ENCODE measurements at regions not wholly inside any gene's neighbourhood (a gene's known extent, or its start where the extent isn't known, plus 50 kb on each side); places are given as distances from the start of the nearest gene placed in this dataset.

DNA sequence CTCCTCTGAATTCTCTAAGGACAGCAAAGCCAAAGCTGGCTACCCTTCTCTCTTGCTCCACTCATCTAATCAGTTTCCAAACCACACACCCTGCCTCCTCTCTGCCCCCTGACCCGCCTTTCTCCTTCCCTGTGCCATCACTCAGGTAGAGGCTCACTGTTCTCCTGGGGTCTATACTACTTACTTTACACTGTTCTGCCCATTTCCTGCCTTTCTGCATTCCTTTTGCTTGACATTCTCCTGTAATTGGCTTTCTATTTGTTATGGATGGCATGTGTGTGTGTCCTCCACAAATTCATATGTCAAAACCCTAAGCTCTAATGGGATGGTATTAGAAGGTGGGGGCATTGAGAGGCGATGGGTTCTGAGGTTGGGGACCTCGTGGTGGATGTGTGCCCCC, 675.2 kb upstream of the ID2 start:
- ChIA-PET CTCF (interaction anchor here (1.2 to 1.5 kb wide), 2 partner anchors 9 to 16 kb away, joined by 3 to 4 read pairs; no protein-coding TSS in a partner anchor), POLR2A (interaction anchor here (0.6 kb wide), 1 partner anchor 227 kb away, joined by 3 read pairs; no protein-coding TSS in a partner anchor)
- TF ChIP-seq, protein P1, sequence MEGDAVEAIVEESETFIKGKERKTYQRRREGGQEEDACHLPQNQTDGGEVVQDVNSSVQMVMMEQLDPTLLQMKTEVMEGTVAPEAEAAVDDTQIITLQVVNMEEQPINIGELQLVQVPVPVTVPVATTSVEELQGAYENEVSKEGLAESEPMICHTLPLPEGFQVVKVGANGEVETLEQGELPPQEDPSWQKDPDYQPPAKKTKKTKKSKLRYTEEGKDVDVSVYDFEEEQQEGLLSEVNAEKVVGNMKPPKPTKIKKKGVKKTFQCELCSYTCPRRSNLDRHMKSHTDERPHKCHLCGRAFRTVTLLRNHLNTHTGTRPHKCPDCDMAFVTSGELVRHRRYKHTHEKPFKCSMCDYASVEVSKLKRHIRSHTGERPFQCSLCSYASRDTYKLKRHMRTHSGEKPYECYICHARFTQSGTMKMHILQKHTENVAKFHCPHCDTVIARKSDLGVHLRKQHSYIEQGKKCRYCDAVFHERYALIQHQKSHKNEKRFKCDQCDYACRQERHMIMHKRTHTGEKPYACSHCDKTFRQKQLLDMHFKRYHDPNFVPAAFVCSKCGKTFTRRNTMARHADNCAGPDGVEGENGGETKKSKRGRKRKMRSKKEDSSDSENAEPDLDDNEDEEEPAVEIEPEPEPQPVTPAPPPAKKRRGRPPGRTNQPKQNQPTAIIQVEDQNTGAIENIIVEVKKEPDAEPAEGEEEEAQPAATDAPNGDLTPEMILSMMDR (IDR thresholded peaks at IDR 0.05; ENCODE audit: insufficient read depth, low read length, missing control alignments), result no peak
- H3K4me3 ChIP-seq (ENCODE audit: low read depth, low read length), result no peak overlapping the region
- no peak for DNase-seq (ENCODE audit: low read depth, low spot score)

DNA sequence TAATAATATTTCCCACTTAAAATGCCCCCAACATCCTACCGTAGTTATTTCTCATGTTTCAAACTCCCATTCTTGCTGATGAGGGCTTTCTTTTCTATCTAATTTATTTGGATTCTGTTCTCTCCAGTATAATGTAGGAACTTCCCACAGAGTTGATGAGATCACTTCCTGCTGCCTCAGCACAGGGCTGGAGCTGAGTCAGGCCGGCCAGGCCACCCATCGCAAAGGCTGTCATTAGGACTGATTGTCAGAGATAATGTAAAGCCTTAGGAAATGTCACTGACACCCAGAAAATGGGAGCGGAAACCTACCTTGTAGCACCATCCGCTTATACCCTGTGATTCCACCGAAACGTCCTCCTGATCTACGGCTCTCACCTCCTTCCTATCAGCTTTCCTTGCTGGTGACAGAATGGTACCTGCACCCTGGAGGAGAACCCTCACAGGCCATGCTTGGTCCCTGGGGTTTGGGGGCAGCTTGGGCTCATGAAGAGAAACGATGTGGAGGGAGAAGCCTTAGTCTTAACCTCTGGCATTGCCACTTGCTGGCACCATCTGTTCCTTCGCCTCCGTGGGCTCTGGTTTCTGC, 672.8 kb upstream of the ID2 start:
- TF ChIP-seq, protein P1 (IDR thresholded peaks at IDR 0.05; ENCODE audit: insufficient read depth, low read length, missing control alignments), result no peak
- no peak for DNase-seq (ENCODE audit: low read depth, low spot score)
- CTCF ChIA-PET, result no interaction called here
- POLR2A ChIA-PET, result no interaction called here
- H3K4me3 ChIP-seq (ENCODE audit: low read depth, low read length), result no peak overlapping the region

DNA sequence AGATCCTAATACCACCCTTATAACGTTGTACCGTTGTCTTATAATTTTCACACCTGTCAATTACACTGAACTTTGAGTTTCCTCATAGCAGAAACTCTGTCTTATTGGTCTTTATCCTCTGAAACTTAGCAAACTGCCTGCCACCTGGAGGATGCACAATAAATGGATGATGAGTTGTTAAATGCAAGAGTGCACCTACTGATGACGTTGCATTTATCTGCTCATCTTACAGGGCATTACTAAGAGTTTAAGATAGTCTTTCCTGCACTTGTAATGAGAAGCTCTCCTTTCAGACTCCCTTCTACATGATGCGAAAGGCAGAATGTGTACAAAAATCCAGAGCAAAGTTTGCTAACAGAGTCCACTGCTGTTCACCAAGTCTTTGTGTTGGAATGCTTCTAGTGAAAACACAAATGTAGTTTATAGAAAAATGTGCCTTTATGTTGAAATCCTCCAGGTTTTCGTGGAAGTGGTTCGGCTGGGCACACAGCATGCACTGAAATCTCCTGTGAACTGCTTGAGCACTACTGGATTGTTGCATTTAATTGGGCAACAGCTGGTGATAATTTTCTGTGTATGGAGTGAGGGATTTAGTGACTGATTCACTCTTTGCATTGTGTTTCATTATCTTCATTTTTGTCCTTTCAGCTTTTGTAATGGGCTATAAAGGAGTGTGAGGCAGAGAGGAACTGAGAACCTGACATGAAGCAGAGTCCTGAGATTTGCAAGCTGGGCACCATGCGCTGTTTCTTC, 665.8 kb upstream of the ID2 start:
- DNase-seq (ENCODE audit: low read depth, low spot score), result no peak
- ChIA-PET CTCF (interaction anchor here (1.0 to 1.2 kb wide), 4 partner anchors 9 to 898 kb away, joined by 3 to 4 read pairs (median 4); no protein-coding TSS in a partner anchor), POLR2A (no interaction called here)
- TF ChIP-seq, protein P1 (IDR thresholded peaks at IDR 0.05; ENCODE audit: insufficient read depth, low read length, missing control alignments), result no peak
- H3K4me3 ChIP-seq (ENCODE audit: low read depth, low read length), result no peak overlapping the region

DNA sequence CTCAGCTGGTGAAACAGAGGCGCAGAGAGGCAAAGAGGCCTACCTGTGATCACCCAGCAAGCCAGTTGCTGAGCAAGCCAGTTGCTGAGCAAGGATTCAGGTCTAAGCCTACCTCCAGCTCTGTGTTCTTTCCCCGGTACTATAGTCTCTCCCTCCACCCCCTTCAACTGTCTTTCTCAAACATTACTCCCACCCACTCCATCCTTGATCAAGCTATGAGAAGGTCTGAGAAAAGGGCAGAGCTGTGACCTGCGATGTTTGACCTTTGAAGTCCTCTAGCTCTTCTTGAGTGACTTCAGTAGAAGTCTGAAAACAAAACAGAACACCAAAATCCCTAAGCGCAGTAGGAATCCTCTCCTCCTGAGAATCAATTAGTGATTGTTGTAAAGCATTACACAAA, 665.2 kb upstream of the ID2 start:
- H3K4me3 ChIP-seq (ENCODE audit: low read depth, low read length), result no peak overlapping the region
- TF ChIP-seq, protein P1 (IDR thresholded peaks at IDR 0.05; ENCODE audit: insufficient read depth, low read length, missing control alignments), result no peak
- ChIA-PET CTCF (interaction anchor here (1.0 to 1.2 kb wide), 3 partner anchors 17 to 898 kb away, joined by 3 to 4 read pairs (median 3); no protein-coding TSS in a partner anchor), POLR2A (interaction anchor here (0.6 kb wide), 1 partner anchor 13 kb away, joined by 3 read pairs; no protein-coding TSS in a partner anchor)
- DNase-seq (ENCODE audit: low read depth, low spot score), result no peak

DNA sequence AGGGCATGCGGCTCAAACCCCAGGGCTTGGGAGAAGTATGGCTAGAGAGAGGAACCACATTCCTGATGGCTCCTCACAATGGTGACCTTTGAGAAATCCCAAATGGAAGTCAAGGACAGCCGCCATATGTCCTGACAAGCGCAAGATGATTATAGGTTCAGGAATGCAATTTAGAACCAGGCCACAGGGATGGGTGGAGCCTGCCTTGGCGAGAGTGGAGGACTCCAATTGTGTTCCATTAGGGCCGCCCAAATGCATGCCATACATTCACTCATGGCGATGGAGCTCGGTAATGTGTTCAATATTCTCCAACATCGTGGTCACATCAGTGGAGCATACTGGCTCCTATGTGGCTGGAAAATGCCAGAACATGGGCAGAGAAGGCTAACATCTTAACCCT, 662.9 kb upstream of the ID2 start:
- H3K4me3 ChIP-seq (ENCODE audit: low read depth, low read length), result no peak overlapping the region
- TF ChIP-seq, protein P1 (IDR thresholded peaks at IDR 0.05; ENCODE audit: insufficient read depth, low read length, missing control alignments), result no peak
- no peak for DNase-seq (ENCODE audit: low read depth, low spot score)
- CTCF ChIA-PET, result no interaction called here
- POLR2A ChIA-PET, result no interaction called here

DNA sequence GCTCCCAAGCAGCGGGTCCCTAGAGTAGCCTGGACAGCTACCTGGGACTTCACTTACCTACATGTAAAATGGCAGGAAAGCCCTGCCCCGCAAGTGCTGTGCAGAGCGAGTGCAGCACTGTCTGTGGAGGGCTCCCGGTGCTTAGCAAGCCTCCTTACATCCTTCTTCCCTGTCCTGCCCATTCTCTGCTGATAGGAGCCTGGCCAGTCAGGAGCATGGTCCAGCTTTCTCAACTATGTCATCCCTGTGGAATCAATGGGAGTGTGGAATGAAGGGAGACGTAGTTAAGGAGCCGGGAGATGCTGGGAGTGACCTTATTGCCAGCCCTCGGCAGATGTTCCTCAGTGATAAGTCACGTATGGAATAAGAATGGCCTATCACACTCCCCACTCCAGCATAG, 661.9 kb upstream of the ID2 start:
- ChIA-PET CTCF (no interaction called here), POLR2A (no interaction called here)
- TF ChIP-seq, protein P1 (IDR thresholded peaks at IDR 0.05; ENCODE audit: insufficient read depth, low read length, missing control alignments), result no peak
- DNase-seq (ENCODE audit: low read depth, low spot score), result no peak
- no peak overlapping the region for H3K4me3 ChIP-seq (ENCODE audit: low read depth, low read length)
